Osteoblast (primary cell): ENCODE measurements at regions not wholly inside any gene's neighbourhood (a gene's known extent, or its start where the extent isn't known, plus 50 kb on each side); places are given as distances from the start of the nearest gene placed in this dataset.

Source experiments
- DNase-seq: peaks from one replicate; pipeline ENCODE4 v3.0.0; 2011; ENCODE audit warnings: low spot score, mixed read lengths; ENCODE audit not compliant: insufficient read length; ENCODE audit errors: missing footprints
- H2AFZ ChIP-seq: 2 replicates; pipeline ENCODE4 v1.6.0; 2011; ENCODE audit warnings: mild to moderate bottlenecking, low read length
- H3K27ac ChIP-seq: 2 replicates; pipeline ENCODE4 v1.5.1; 2011; ENCODE audit warnings: mild to moderate bottlenecking, low read depth, low read length, moderate library complexity
- H3K27me3 ChIP-seq: 2 replicates; pipeline ENCODE4 v1.6.0; 2012; ENCODE audit warnings: mild to moderate bottlenecking, control low read depth, inconsistent platforms, low read length, moderate library complexity; ENCODE audit not compliant: insufficient read depth
- H3K36me3 ChIP-seq: 2 replicates; pipeline ENCODE4 v1.5.1; 2011; ENCODE audit warnings: mild to moderate bottlenecking, low read length, control low read depth, moderate library complexity; ENCODE audit not compliant: insufficient read depth
- H3K4me1 ChIP-seq: 2 replicates; pipeline ENCODE4 v1.5.1; 2011; ENCODE audit warnings: mild to moderate bottlenecking, low read length, control low read depth, moderate library complexity; ENCODE audit not compliant: insufficient read depth
- H3K4me2 ChIP-seq: 2 replicates; pipeline ENCODE4 v1.6.0; 2011; ENCODE audit warnings: mild to moderate bottlenecking, low read length; ENCODE audit not compliant: insufficient read depth
- H3K4me3 ChIP-seq: fragments of 200-600 bp; sonication (generic); 3 replicates; pipeline ENCODE4 v1.5.1; 2012; ENCODE audit warnings: mild to moderate bottlenecking, low read length, inconsistent platforms; ENCODE audit not compliant: insufficient read depth
- H3K79me2 ChIP-seq: 2 replicates; pipeline ENCODE4 v1.6.0; 2012; ENCODE audit warnings: mild to moderate bottlenecking, low read length, control low read depth, inconsistent platforms; ENCODE audit not compliant: insufficient read depth
- H3K9me3 ChIP-seq: 2 replicates; pipeline ENCODE4 v1.5.1; 2011; ENCODE audit warnings: low read depth, low read length, control low read depth
- H4K20me1 ChIP-seq: 2 replicates; pipeline ENCODE4 v1.6.0; 2012; ENCODE audit warnings: mild to moderate bottlenecking, low read length, control low read depth; ENCODE audit not compliant: insufficient read depth
- TF ChIP-seq, protein P1 (sequence below): IDR thresholded peaks from 2 replicates; pipeline ENCODE4 v1.5.1; 2011; ENCODE audit warnings: mild to moderate bottlenecking, low read depth, low read length, moderate library complexity; ENCODE audit errors: extremely low read depth

DNA sequence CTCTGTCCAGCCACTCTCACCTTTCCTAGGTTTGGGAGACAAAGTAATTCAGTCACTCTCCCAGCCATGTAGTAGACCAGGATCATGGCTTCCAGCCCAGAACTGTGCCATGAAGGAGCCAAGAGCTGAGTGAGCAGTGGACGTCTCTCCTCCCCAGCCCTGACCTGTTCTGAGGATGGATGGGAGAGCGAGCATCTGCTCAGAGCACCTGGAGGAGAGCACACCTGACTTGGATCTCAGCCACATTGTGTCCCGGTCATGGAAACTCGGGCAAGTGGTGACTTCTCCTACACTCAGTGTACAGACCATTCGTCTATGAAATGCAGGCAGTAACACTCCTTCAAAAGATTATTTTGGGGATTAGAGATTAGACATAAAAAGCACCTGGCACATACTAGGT lies 299.7 kb downstream of the TNS1 start:
- Histone ChIP-seq H3K79me2 (no peaks in the 10 kb centered on the region), H3K4me1 (peaks cover 11% of the 10 kb centered on the region), H2AFZ (no peak overlapping the region), H3K4me2 (no peak overlapping the region), H3K36me3 (no peaks in the 10 kb centered on the region), H3K9me3 (no peaks in the 10 kb centered on the region), H3K27ac (no peak overlapping the region), H3K27me3 (no peaks in the 10 kb centered on the region), H3K4me3 (no peak overlapping the region), H4K20me1 (no peaks in the 10 kb centered on the region)
- DNase-seq = no peak
- TF ChIP-seq, protein P1, sequence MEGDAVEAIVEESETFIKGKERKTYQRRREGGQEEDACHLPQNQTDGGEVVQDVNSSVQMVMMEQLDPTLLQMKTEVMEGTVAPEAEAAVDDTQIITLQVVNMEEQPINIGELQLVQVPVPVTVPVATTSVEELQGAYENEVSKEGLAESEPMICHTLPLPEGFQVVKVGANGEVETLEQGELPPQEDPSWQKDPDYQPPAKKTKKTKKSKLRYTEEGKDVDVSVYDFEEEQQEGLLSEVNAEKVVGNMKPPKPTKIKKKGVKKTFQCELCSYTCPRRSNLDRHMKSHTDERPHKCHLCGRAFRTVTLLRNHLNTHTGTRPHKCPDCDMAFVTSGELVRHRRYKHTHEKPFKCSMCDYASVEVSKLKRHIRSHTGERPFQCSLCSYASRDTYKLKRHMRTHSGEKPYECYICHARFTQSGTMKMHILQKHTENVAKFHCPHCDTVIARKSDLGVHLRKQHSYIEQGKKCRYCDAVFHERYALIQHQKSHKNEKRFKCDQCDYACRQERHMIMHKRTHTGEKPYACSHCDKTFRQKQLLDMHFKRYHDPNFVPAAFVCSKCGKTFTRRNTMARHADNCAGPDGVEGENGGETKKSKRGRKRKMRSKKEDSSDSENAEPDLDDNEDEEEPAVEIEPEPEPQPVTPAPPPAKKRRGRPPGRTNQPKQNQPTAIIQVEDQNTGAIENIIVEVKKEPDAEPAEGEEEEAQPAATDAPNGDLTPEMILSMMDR = no peak

DNA sequence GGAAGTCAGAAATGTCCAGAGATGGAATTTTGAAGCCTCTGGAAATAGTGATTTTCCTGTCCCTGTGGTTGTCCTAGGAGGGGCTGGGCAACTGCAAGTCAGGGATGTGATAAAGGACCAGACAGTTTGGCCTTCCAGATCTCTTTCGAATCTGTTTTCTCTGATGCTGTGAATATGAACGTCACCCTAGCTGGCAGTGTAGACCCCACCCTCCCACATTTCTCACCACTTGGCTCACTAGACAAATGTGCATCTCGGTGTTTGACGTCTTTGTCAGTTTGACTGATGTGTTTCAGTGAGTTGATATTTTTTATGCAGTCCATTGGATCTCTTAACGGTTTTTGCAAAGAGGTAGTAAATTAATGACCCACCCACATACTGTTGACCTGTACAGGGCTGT lies 301.2 kb downstream of the TNS1 start:
- H2AFZ ChIP-seq = no peak overlapping the region
- no peak overlapping the region for H3K27ac ChIP-seq
- no peaks in the 10 kb centered on the region for H3K9me3 ChIP-seq
- no peaks in the 10 kb centered on the region for H3K79me2 ChIP-seq
- H3K4me2 ChIP-seq = no peak overlapping the region
- TF ChIP-seq, protein P1 = no peak
- DNase-seq = no peak
- H3K4me3 ChIP-seq = no peak overlapping the region
- no peaks in the 10 kb centered on the region for H3K27me3 ChIP-seq
- no peaks in the 10 kb centered on the region for H4K20me1 ChIP-seq
- peaks cover under 1% of the 10 kb centered on the region for H3K4me1 ChIP-seq
- H3K36me3 ChIP-seq = no peaks in the 10 kb centered on the region

DNA sequence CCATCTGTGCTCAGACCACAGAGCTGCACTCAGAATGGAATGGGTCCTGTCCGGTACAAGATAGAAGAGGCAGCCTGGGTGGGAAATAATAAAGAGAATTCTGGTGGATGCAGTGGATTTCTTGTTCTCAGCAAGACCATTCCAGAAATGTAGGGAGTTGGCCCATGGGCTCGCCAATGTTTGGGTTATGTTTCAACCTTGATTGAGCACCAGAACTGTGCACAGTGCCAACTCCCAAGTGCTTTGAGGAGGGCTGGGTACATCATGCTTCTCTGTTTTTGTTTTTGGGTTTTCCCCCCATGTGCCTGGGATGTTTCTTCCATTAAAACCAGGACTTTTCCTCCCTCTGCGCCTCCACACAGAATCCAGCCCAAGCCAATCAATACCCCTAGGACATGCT lies 304.1 kb downstream of the TNS1 start:
- Histone ChIP-seq H3K79me2 (no peaks in the 10 kb centered on the region), H3K27ac (no peak overlapping the region), H3K9me3 (no peaks in the 10 kb centered on the region), H3K27me3 (no peaks in the 10 kb centered on the region), H3K4me2 (no peak overlapping the region), H2AFZ (no peak overlapping the region), H4K20me1 (no peaks in the 10 kb centered on the region), H3K36me3 (no peaks in the 10 kb centered on the region), H3K4me1 (peaks cover 18% of the 10 kb centered on the region), H3K4me3 (no peak overlapping the region)
- TF ChIP-seq, protein P1 = no peak
- no peak for DNase-seq

DNA sequence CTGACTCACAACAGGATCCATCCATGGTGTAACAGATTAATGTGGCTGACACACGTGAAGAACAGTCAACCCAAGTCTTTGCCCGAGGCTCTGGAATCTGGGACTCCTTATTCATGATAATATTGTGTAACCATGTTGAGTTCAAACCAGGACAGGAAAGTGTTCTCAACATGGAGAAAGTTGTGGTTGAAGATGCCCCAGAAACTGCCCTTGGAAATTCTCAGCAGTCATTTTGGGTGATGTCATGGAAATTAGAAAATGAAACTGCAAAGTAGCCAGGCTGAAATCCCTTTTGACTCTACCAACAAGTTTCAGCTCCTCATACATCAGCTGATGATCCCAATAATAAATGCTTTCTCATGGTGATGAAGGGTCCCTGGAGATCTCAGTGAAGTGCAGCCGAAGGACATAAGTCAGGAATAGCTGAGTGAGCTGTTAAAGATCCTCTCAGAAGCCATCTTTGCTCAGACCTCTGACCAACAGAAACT lies 307.7 kb downstream of the TNS1 start:
- Histone ChIP-seq H3K27ac (peak overlapping the region; percentile 99), H2AFZ (peak overlapping the region; percentile 84), H3K4me2 (peak overlapping the region; percentile 77), H3K79me2 (no peaks in the 10 kb centered on the region), H3K4me3 (peak overlapping the region; percentile 48), H3K36me3 (no peaks in the 10 kb centered on the region), H3K27me3 (no peaks in the 10 kb centered on the region), H3K9me3 (no peaks in the 10 kb centered on the region), H3K4me1 (peaks cover 43% of the 10 kb centered on the region), H4K20me1 (no peaks in the 10 kb centered on the region)
- DNase-seq = peak; percentile 86
- TF ChIP-seq, protein P1 = no peak
